ENCODE measurements at regions not wholly inside any gene's neighbourhood (a gene's known extent, or its start where the extent isn't known, plus 50 kb on each side); places are given as distances from the start of the nearest gene placed in this dataset.

GRCh38 chr7:21175714-21176113, 252.2 kb upstream of the SP4 start:
- ATAC-seq (no peak), DNase-seq (ENCODE audit: low spot score) (no peak)
- intact Hi-C loops (cut with DNase I): no loop called here

GRCh38 chr7:21184942-21185652, 242.8 kb upstream of the SP4 start:
- ATAC-seq (no peak), DNase-seq (ENCODE audit: low spot score) (no peak)
- intact Hi-C loops (cut with DNase I): no loop called here

- DNase-seq (ENCODE audit: low spot score): no peak
- intact Hi-C loops (cut with DNase I): no loop called here
- no peak for ATAC-seq
Observed at GRCh38 chr7:21185653-21186265, 242.1 kb upstream of the SP4 start.

- intact Hi-C loops (cut with DNase I): no loop called here
- ATAC-seq (no peak), DNase-seq (ENCODE audit: low spot score) (no peak)
Observed at GRCh38 chr7:21191321-21192073, 236.4 kb upstream of the SP4 start.

- DNase-seq (ENCODE audit: low spot score): no peak
- intact Hi-C loops (cut with DNase I): no loop called here
- no peak for ATAC-seq
Observed at GRCh38 chr7:21192657-21193056, 235.2 kb upstream of the SP4 start.

- ATAC-seq (no peak), DNase-seq (ENCODE audit: low spot score) (no peak)
- intact Hi-C loops (cut with DNase I): no loop called here
Observed at GRCh38 chr7:21193895-21194294, 234.0 kb upstream of the SP4 start.

GRCh38 chr7:21194936-21195335, 232.9 kb upstream of the SP4 start:
- intact Hi-C loops (cut with DNase I): no loop called here

GRCh38 chr7:21198921-21199320, 229.0 kb upstream of the SP4 start:
- ATAC-seq: no peak
- intact Hi-C loops (cut with DNase I): no loop called here
- DNase-seq (ENCODE audit: low spot score): no peak

More at GRCh38 chr7:21194936-21195335, 232.9 kb upstream of the SP4 start:
- ATAC-seq (no peak), DNase-seq (ENCODE audit: low spot score) (no peak)

- intact Hi-C loops (cut with DNase I): no loop called here
- DNase-seq (ENCODE audit: low spot score) (no peak), ATAC-seq (no peak)
Observed at GRCh38 chr7:21200503-21200902, 227.4 kb upstream of the SP4 start.

- ATAC-seq (no peak), DNase-seq (ENCODE audit: low spot score) (no peak)
- intact Hi-C loops (cut with DNase I): no loop called here
Observed at GRCh38 chr7:21214657-21215056, 213.2 kb upstream of the SP4 start.

- DNase-seq (ENCODE audit: low spot score) (no peak), ATAC-seq (no peak)
- intact Hi-C loops (cut with DNase I): no loop called here
Observed at GRCh38 chr7:21215307-21215706, 212.6 kb upstream of the SP4 start.

- intact Hi-C loops (cut with DNase I): no loop called here
- ATAC-seq (no peak), DNase-seq (ENCODE audit: low spot score) (no peak)
Observed at GRCh38 chr7:21217365-21217764, 210.5 kb upstream of the SP4 start.

GRCh38 chr7:21218155-21218554, 209.7 kb upstream of the SP4 start:
- ATAC-seq: no peak
- DNase-seq (ENCODE audit: low spot score): no peak
- intact Hi-C loops (cut with DNase I): no loop called here

- DNase-seq (ENCODE audit: low spot score): no peak
- no peak for ATAC-seq
- intact Hi-C loops (cut with DNase I): no loop called here
Observed at GRCh38 chr7:21221130-21221529, 206.8 kb upstream of the SP4 start.

GRCh38 chr7:21238400-21239116, 189.3 kb upstream of the SP4 start:
- no peak for ATAC-seq
- intact Hi-C loops (cut with DNase I): no loop called here
- no peak for DNase-seq (ENCODE audit: low spot score)

GRCh38 chr7:21243265-21243664, 184.6 kb upstream of the SP4 start:
- no peak for DNase-seq (ENCODE audit: low spot score)
- no peak for ATAC-seq
- intact Hi-C loops (cut with DNase I): no loop called here

GRCh38 chr7:21251151-21251800, 176.6 kb upstream of the SP4 start:
- intact Hi-C loops (cut with DNase I): no loop called here
- DNase-seq (ENCODE audit: low spot score) (no peak), ATAC-seq (no peak)

- no peak for ATAC-seq
- intact Hi-C loops (cut with DNase I): no loop called here
- DNase-seq (ENCODE audit: low spot score): peak; percentile 59
Observed at GRCh38 chr7:21253740-21254687, 173.9 kb upstream of the SP4 start.
